ENCODE measurements at regions not wholly inside any gene's neighbourhood (a gene's known extent, or its start where the extent isn't known, plus 50 kb on each side); places are given as distances from the start of the nearest gene placed in this dataset.
"Not testable (repeated sequence)": the region's sequence is repeated elsewhere in the genome, so short reads cannot be mapped to it uniquely, and the experiment has no call there.

DNA sequence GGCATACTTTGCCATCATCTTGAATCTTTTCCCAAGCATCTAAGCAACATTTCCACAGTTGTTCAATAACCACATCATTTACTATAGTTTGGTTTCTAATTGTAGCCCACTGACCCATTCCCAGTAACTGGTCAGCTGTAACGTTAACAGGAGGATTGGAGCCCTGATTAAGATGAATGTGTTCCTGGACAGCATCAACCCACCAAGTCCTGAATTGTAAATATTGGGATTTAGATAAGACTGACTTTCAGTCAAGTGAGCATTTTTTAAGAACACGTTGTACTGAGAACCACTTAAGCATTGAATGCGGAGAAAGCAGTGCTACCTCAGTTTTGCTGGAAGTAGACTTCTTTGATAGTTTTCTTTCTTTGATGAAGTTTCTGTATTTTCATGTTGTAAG is 53.3 kb upstream of the ARL4D start:
- DNase-seq: not testable (repeated sequence)

DNA sequence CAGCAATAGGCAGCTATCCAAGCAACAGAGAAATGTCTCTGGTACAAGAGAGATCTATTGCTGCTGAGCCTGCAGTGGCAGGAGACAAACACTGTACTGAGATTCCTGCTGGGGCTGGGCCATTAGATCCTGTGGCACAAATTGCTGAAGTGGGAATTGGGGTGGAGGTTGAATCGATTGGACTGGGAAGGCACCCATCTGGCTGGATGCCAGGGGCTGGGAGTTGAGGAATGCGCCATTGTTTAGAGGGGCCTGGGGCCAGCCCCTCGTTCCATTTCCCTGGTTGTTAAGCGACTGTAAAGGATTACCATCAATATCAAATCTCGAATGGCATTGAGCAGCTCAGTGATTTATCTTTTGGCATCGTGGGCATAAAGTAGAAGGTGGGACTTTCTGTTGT is 54.1 kb upstream of the ARL4D start:
- DNase-seq: no peak

DNA sequence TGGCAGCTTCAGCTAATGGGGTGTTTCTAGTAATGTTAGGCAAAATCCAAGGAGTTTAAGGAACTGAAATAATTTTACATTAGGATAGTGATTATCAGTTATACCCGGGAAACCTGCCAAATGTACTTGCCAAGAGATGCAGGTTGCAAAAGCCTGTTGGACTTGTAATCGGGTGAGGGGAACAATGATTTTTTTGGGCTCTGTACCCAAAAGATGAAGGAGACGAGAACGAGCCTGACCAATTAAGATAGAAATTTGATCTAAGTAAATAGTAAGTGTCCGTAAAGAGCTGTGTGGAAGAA is 56.3 kb upstream of the ARL4D start:
- DNase-seq: no peak

DNA sequence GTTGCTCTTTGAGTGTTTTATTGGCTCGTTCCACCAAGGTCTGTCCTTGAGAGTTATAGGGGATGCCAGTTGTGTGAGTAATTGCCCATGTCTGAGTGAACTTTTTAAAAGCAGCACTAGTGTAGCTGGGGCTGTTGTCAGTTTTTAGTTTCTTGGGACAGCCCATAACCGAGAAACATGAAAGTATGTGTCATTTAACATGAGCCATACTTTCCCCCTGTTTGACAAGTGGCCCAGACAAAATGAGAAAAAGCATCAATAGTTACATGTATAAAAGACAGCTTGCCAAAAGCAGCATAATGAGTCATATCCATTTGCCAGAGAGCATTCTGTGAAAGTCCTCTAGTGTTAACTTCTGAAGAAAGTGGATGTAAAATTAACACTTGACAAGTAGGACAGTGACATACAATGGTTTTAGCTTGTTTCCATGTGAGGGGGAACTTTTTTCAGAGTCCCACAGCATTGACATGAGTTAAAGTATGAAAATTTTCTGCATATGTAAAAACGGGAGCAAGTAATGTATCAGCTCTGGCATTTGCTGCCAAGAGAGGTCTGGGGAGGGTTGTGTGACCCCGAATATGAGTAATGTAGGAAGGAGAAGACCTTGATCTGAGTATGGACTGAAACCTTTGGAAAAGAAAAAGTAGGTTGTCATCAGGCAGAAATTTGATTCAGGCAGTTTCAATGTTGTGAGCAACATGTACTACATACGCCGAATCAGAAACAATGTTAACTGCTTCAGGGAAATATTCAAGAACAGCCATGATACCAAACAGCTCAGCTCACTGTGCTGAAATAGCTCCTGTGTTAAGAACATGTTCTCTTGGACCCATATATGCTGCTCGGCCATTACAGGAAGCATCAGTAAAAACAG is 56.8 kb upstream of the ARL4D start:
- DNase-seq: peak; percentile 53

DNA sequence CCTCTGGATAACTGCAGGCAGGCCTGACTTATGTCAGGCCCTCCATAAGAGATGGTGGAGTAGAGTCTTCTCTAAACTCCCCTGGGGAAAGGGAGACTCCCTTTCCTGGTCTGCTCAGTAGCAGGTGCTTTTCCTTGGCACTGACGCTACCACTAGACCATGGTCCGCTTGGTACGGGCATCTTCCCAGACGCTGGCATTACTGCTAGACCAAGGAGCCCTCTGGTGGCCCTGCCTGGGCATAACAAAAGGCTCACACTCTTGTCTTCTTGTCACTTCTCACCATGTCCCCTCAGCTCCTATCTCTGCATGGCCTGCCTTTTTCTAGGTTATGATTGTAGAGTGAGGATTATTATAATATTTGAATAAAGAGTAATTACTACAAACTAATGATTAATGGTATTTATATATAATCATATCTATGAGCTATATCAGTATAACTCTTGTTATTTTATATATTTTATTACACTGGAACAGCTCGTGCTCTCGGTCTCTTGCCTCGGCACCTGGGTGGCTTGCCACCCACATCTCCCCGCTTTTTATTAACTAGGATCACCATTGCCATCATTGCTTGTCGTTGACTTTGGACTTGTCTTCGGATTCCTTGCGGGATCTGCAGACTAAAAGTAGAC is 59.8 kb upstream of the ARL4D start:
- DNase-seq: peak; percentile 83

DNA sequence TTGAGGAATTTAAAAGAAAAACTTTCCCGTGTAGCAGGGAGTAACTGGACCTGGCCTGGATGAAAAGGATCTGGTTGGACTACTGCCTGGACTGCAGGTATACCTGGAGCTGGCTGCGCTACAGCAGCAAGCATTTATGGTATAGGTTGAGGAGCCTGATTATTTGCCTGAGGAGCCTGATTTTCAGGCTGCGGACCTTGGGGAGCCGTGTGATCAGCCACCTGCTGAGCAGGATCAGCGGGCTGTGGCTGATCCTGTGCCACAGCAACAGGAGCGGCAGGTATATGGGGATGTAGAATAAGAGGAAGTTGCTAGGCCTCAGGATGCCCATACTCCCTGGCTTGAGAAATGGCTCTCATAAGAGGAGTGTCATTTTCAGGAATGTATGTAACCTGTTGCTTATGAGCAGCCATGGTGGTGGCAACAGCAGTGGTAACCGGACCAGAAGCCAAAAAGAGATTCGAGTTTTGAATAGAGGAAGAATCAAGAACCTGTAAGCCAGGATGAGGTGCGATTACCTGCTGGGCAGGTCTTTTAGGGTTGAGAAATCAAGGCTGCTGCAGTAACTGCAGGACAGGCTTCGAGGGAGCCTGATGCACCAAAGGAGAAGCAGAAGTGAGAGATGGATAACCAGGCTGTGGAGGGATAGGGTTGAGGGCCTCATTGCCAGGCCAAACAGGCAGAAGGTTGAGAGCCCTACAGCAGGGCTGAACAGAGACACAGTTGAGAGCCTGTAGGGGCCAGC is 60.9 kb upstream of the ARL4D start:
- DNase-seq: no peak

DNA sequence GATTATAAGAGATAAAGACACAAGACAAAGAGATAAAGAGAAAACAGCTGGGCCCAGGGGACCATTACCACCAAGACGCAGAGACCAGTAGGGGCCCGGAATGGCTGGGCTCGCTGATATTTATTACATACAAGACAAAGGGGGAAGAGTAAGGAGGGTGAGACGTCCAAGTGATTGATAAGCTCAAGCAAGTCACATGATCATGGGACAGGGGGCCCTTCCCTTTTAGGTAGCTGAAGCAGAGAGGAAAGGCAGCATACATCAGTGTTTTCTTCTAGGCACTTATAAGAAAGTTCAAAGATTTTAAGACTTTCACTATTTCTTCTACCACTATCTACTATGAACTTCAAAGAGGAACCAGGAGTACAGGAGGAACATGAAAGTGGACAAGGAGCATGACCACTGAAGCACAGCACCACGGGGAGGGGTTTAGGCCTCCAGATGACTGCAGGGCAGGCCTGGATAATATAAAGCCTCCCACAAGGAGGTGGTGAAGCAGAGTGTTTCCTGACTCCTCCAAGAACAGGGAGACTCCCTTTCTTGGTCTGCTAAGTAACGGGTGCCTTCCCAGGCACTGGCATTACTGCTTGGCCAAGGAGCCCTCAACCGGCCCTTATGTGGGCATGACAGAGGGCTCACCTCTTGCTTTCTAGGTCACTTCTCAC is 63.9 kb upstream of the ARL4D start:
- DNase-seq: no peak

DNA sequence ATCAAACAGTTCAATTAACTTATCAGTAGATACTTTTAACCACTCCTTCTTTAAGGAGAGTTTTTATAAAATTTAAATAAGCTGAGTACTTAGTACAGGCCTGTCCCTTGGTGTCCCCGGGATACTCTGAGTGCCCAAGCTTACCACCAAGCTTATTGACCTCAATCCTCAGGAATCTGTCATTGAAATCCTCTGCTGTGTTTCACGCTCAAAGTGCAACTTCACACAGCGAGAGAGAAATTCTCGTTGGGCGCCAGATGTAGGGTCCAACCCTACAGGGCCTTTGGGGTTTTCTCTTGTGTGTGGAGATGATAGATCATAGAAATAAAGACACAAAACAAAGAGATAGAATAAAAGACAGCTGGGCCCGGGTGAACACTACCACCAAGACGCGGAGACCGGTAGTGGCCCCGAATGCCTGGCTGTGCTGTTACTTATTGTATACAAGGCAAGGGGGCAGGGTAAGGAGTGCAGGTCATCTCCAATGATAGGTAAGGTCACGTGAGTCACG is 65.3 kb upstream of the ARL4D start:
- DNase-seq: no peak

DNA sequence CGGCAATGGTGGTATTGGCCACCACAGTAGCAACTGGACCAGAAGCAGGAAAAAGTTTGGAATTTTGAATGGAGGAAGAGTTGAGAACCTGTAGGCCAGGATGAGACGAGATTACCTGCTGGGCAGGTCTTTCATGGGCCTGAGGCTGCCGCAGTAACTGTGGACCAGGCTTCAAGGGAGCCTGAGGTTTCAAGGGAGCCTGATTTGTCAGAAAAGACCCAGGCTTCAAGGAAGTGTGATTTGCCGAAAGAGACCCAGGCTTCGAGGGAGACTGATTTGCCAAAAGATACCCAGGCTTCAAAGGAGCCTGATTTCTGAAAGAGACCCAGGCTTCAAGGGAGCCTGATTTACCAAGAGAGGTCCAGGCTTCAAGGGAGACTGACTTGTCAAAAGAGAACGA is 66.6 kb upstream of the ARL4D start:
- no peak for DNase-seq

DNA sequence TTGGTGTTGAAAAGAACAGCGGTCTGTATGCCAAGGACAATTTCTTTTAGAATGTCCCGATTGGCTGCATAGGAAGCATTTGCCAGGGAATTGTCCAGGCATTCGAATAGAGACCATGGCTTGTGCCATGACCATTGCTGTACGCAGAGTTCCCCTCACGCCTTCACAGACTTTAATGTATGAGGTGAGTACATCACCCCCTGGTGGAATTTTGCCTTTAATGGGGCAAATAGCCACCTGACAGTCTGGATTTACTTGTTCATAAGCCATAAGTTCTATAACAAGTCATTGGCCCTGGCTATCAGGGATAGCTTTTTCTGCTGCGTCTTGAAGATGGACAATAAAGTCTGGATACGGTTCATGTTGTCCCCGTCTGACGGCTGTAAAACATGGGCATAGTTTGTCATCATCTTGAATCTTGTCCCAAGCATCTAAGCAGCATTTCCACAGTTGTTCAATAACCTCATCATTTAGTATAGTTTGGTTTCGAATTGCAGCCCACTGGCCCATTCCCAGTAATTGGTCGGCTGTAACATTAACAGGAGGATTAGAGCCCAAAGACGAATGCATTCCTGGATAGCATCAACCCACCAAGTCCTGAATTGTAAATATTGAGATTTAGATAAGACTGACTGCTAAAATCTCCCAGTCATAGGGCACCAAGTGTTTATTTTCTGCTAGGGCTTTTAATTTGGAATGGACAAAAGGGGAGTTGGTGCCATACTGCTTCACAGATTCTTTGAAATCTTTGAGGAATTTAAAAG is 67.7 kb upstream of the ARL4D start:
- DNase-seq: no peak

DNA sequence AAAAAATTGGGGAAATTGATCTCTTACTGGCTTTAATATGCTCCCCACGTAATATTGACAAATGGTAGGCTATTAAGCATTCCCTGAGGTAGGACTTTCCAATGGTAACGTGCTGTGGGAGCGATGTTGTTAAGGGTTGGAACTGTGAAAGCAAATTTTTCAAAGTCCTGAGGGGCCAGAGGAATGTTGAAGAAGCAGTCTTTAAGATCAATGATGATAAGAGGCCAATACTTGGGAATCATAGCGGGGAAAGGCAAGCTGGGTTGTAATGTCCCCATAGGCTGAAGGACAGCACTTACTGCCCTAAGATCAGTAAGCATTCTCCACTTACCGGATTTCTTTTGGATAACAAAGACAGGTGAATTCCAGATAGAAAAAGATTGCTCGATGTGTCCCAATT is 69.6 kb upstream of the ARL4D start:
- DNase-seq: no peak

DNA sequence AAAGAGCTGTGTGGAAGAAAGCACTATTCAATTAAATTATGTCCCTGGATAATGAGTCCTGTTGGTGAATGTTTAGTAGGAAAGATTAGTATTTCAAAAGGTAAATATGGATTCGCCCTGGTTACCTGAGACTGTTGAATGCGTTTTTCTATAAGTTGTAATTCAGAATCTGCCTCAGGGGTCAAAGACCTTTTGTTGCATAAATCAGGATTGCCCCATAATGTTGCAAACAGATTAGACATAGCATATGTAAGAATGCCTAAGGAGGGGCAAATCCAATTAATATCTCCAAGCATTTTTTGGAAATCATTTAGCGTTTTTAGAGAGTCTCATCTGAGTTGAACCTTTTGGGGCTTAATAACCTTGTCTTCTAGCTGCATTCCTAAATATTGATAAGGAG is 70.1 kb upstream of the ARL4D start:
- DNase-seq: no peak

DNA sequence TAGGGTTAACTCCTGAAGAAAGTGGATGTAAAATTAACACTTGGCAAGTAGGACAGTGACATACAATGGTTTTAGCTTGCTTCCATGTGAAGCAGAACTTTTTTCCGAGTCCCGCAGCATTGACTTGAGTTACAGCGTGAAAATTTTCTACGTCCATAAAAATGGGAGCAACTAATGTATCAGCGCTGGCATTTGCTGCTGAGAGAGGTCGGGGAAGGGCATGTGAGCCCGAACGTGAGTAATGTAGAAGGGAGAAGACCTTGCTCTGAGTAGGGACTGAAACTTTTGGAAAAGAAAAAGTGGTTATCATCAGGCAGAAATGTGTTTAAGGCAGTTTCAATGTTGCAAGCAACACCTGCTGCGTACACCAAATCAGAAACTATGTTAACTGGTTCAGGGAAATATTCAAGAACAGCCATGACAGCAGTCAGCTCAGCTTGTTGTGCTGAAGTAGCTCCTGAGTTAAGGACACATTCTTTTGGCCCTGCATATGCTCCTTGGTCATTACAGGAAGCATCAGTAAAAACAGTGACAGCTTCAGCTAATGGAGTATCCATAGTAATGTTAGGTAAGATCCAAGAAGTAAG is 70.9 kb upstream of the ARL4D start:
- peak; percentile 18 for DNase-seq

DNA sequence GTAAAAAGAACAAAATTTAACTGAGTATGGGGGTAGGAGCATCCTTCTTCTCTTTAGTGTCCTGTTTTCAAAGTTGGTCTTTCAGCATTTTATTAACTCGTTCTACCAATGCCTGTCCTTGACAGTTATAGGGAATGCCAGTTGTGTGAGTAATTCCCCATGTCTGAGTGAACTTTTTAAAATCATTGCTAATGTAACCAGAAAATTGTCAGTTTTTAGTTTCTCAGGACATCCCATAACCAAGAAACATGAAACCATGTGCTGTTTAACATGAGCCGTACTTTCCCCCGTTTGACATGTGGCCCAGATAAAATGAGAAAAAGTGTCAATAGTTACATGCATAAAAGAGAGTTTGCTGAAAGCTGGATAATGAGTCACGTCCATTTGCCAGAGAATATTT is 71.4 kb upstream of the ARL4D start:
- DNase-seq: no peak

DNA sequence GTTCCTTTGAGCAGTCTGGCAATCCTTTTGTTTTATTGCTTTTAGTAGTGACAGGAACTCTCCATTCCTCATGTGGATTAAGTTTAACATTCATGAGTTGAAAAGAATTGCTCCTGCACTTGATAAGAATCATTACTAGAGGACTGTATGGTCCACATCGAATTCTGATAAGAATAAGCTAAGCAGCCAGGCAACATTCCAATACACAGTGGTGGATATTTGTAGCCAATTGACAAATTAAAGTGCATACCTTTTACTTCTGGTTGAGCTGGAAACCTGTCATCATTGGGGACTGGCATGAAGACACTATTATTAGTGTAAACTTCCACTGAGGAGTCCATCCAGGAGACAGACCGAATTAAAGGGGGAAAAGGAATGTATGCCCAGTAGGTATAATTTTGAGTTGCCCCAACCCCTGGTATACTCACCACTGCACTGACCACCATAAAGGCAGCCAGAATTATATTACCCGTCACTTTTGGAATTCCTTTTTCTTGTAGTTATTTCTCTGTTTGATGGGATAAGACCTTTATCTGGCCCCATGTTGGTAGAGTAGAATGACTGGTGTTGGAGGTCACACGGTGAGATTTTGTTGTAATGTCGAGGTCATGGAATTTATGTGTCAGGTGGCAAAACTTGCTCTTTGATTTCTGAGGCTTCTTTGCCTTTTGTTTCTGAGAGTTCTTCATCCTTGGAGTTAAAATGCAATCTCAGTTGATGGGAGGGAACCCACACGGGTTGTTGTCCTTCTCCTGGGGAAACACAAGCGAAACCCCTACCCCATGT is 72.1 kb upstream of the ARL4D start:
- DNase-seq: no peak

DNA sequence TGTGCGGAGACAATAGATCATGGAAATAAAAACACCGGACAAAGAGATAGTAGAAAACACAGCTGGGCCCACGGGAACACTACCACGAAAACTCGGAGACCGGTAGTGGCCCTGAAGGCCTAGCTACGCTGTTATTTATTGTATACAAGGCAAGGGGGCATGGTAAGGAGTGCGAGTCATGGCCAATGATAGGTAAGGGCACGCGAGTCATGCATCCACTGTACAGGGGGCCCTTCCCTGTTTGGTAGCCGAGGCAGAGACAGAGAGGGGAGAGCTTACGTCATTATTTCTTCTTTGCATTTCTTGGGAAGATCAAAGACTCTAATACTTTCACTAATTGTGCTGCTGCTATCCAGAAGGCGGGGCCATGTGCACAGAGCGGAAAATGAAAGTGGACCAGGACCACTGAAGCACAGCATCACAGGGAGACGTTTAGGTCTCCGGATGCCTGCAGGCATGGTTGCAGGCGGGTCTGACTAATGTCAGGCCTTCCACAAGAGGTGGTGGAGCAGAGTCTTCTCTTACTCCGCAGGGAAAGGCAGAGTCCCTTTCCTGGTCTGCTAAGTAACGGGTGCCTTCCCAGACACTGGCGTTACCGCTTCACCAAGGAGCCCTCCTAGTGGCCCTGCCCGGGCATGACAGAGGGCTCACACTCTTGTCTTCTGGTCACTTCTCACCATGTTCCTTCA is 74.4 kb upstream of the ARL4D start:
- DNase-seq: no peak

DNA sequence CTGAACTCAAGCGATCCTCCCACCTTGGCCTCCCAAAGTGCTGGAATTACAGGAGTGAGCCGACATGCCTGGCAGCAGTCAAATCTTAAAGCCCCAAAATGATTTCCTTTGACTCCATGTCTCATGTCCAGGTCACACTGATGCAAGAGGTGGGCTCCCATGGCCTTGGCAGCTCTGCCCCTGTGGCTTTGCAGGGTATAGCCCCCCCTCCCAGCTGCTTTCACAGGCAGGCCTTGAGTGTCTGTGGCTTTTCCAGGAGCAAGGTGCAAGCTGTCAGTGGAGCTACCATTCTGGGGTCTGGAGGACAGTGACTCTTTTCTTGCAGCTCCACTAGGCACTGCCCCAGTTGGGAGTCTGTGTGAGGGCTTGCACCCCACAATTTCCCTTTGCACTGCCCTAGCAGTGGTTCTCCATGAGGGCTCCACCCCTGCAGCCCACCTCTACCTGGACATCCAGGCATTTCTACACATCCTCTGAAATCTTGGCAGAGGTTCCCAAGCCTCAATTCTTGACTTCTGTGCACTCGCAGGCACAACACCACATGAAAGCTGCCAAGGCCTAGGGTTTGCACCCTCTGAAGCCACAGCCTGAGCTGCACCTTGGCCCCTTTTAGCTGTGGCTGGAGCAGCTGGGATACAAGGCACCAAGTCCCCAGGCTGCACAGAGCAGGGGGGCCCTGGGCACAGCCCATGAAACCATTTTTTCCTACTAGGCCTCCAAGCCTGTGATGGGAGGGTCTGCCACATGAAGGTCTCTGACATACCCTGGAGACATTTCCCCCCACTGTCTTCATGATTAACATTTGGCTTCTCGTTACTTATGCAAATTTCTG is 79.3 kb upstream of the ARL4D start:
- DNase-seq: no peak

DNA sequence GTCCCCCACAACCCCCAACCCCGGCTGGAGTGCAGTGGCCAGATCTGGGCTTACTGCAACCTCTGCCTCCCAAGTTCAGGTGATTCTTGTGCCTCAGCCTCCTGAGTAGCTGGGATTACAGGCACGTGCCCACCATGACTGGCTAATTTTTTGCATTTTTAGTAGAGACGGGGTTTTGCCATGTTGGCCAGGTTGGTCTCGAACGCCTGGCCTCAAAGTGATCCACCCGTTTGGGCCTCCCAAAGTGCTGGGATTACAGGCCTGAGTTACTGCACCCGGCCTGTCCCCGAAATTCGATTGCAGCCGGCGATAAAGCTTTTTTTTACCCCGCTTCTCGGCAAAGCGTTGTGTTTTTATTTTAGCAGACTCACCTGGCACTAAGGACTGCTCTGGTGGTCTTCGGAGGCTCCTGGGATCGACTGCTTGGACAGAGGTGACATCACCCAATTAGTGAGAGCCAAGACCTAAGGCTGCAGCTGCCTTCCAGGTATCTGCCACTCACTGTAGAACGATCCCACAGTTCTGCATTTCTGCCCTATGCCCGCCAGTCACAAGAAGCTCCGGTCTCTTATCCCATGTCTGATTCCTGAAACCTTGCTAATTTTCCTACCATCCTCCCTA is 82.2 kb upstream of the ARL4D start:
- peak; percentile 29 for DNase-seq
